ENCODE measurements at regions not wholly inside any gene's neighbourhood (a gene's known extent, or its start where the extent isn't known, plus 50 kb on each side); places are given as distances from the start of the nearest gene placed in this dataset.
"Not testable (repeated sequence)": the region's sequence is repeated elsewhere in the genome, so short reads cannot be mapped to it uniquely, and the experiment has no call there.

GRCh38 chr2:150335596-150335995, 151.9 kb downstream of the RND3 start:
- Histone ChIP-seq H3K36me3 (ENCODE audit: control insufficient read depth in 4 of 4, insufficient read depth in 4 of 4, low read length in 3 of 4) (no peaks in the 10 kb centered on the region), H3K27me3 (replicated peaks in 2 of 5; ENCODE audit: control insufficient read depth in 4 of 5, insufficient read depth in 5 of 5, low read length in 4 of 5) (no peaks in the 10 kb centered on the region), H3K9me3 (ENCODE audit: control extremely low read depth in 1 of 5, control insufficient read depth in 4 of 5, insufficient read depth in 2 of 5, low read depth in 1 of 5, low read length in 4 of 5) (peaks cover 0 to 1% (median 0%) of the 10 kb centered on the region in 5 experiments), H3K4me3 (ENCODE audit: control insufficient read depth in 1 of 7, extremely low read depth in 1 of 7, insufficient read depth in 4 of 7, low read depth in 2 of 7, low read length in 6 of 7) (no peak overlapping the region), H3K4me1 (ENCODE audit: control extremely low read depth in 1 of 4, control insufficient read depth in 4 of 4, insufficient read depth in 4 of 4, low read length in 3 of 4) (no peaks in the 10 kb centered on the region), H3K27ac (ENCODE audit: insufficient read depth in 1 of 2, low read depth in 1 of 2, low read length in 2 of 2, poor library complexity in 1 of 2, severe bottlenecking in 2 of 2) (no peak overlapping the region)
- CTCF ChIA-PET, result interaction anchor here (1.0 kb wide), 1 partner anchor 10 kb away, joined by 3 read pairs; no protein-coding TSS in a partner anchor
- POLR2A ChIA-PET, result no interaction called here
- DNase-seq, result no peak
- no CpG with 5 or more reads among the region's 1 CpG for WGBS (ENCODE audit: insufficient coverage)

DNA sequence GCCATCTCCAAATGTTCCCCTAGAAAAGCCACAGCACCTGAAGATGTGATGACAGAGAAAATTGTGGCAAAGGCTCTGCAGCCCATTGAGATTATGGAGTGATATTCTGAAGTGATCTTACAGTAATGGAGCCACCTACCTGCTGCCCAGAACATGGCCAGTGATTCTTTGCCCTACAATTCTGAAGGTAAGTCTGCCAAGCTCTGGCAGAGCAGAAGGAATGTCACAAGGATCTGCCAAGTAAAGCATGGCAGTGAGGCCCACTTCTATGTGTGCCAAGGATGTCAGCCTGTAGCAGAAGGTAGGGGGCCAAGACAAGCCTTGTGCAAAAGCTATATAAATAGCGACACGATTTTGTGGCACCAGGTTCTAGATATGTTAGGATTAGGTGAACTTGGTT, 155.1 kb downstream of the RND3 start:
- no peaks in the 10 kb centered on the region for H3K27me3 ChIP-seq (replicated peaks in 2 of 5; ENCODE audit: control insufficient read depth in 4 of 5, insufficient read depth in 5 of 5, low read length in 4 of 5)
- DNase-seq, result no peak
- 93% methylated on average over 2 of the region's 2 CpGs for WGBS (ENCODE audit: insufficient coverage)
- peaks cover 0 to 1% (median 0%) of the 10 kb centered on the region in 5 experiments for H3K9me3 ChIP-seq (ENCODE audit: control extremely low read depth in 1 of 5, control insufficient read depth in 4 of 5, insufficient read depth in 2 of 5, low read depth in 1 of 5, low read length in 4 of 5)
- ChIA-PET CTCF (no interaction called here), POLR2A (no interaction called here)
- no peaks in the 10 kb centered on the region for H3K36me3 ChIP-seq (ENCODE audit: control insufficient read depth in 4 of 4, insufficient read depth in 4 of 4, low read length in 3 of 4)
- H3K4me1 ChIP-seq (ENCODE audit: control extremely low read depth in 1 of 4, control insufficient read depth in 4 of 4, insufficient read depth in 4 of 4, low read length in 3 of 4), result no peaks in the 10 kb centered on the region
- H3K27ac ChIP-seq (ENCODE audit: insufficient read depth in 1 of 2, low read depth in 1 of 2, low read length in 2 of 2, poor library complexity in 1 of 2, severe bottlenecking in 2 of 2), result no peak overlapping the region
- no peak overlapping the region for H3K4me3 ChIP-seq (ENCODE audit: control insufficient read depth in 1 of 7, extremely low read depth in 1 of 7, insufficient read depth in 4 of 7, low read depth in 2 of 7, low read length in 6 of 7)

- Histone ChIP-seq H3K4me3 (ENCODE audit: control insufficient read depth in 1 of 7, extremely low read depth in 1 of 7, insufficient read depth in 4 of 7, low read depth in 2 of 7, low read length in 6 of 7) (no peak overlapping the region), H3K27me3 (replicated peaks in 2 of 5; ENCODE audit: control insufficient read depth in 4 of 5, insufficient read depth in 5 of 5, low read length in 4 of 5) (no peaks in the 10 kb centered on the region), H3K4me1 (ENCODE audit: control extremely low read depth in 1 of 4, control insufficient read depth in 4 of 4, insufficient read depth in 4 of 4, low read length in 3 of 4) (no peaks in the 10 kb centered on the region), H3K9me3 (ENCODE audit: control extremely low read depth in 1 of 5, control insufficient read depth in 4 of 5, insufficient read depth in 2 of 5, low read depth in 1 of 5, low read length in 4 of 5) (peaks cover 0 to 1% (median 0%) of the 10 kb centered on the region in 5 experiments), H3K27ac (ENCODE audit: insufficient read depth in 1 of 2, low read depth in 1 of 2, low read length in 2 of 2, poor library complexity in 1 of 2, severe bottlenecking in 2 of 2) (no peak overlapping the region), H3K36me3 (ENCODE audit: control insufficient read depth in 4 of 4, insufficient read depth in 4 of 4, low read length in 3 of 4) (no peaks in the 10 kb centered on the region)
- WGBS (ENCODE audit: insufficient coverage), result 84% methylated on average over 11 of the region's 14 CpGs
- ChIA-PET CTCF (no interaction called here), POLR2A (no interaction called here)
- DNase-seq, result no peak
These were observed 159.6 kb downstream of the RND3 start for GRCh38 chr2:150327564-150328489.

- Histone ChIP-seq H3K4me1 (ENCODE audit: control extremely low read depth in 1 of 4, control insufficient read depth in 4 of 4, insufficient read depth in 4 of 4, low read length in 3 of 4) (no peaks in the 10 kb centered on the region), H3K36me3 (ENCODE audit: control insufficient read depth in 4 of 4, insufficient read depth in 4 of 4, low read length in 3 of 4) (no peaks in the 10 kb centered on the region), H3K9me3 (ENCODE audit: control extremely low read depth in 1 of 5, control insufficient read depth in 4 of 5, insufficient read depth in 2 of 5, low read depth in 1 of 5, low read length in 4 of 5) (peaks cover 0 to under 1% (median 0%) of the 10 kb centered on the region in 5 experiments), H3K27ac (ENCODE audit: insufficient read depth in 1 of 2, low read depth in 1 of 2, low read length in 2 of 2, poor library complexity in 1 of 2, severe bottlenecking in 2 of 2) (no peak overlapping the region), H3K4me3 (ENCODE audit: control insufficient read depth in 1 of 7, extremely low read depth in 1 of 7, insufficient read depth in 4 of 7, low read depth in 2 of 7, low read length in 6 of 7) (no peak overlapping the region), H3K27me3 (replicated peaks in 2 of 5; ENCODE audit: control insufficient read depth in 4 of 5, insufficient read depth in 5 of 5, low read length in 4 of 5) (no peaks in the 10 kb centered on the region)
- CTCF ChIA-PET, result interaction anchor here (0.7 to 1.2 kb wide), 2 partner anchors 10 to 12 kb away, joined by 3 read pairs; no protein-coding TSS in a partner anchor
- no peak for DNase-seq
- POLR2A ChIA-PET, result interaction anchor here (0.7 kb wide), 1 partner anchor 906 kb away, joined by 3 read pairs; no protein-coding TSS in a partner anchor
- WGBS (ENCODE audit: insufficient coverage), result 89% methylated on average over 5 of the region's 6 CpGs
These were observed 161.7 kb downstream of the RND3 start for GRCh38 chr2:150325656-150326314.

GRCh38 chr2:150323071-150323470, 164.4 kb downstream of the RND3 start:
- H3K4me1 ChIP-seq (ENCODE audit: control extremely low read depth in 1 of 4, control insufficient read depth in 4 of 4, insufficient read depth in 4 of 4, low read length in 3 of 4); POLR2A ChIA-PET; H3K9me3 ChIP-seq (ENCODE audit: control extremely low read depth in 1 of 5, control insufficient read depth in 4 of 5, insufficient read depth in 2 of 5, low read depth in 1 of 5, low read length in 4 of 5); H3K27me3 ChIP-seq (replicated peaks in 2 of 5; ENCODE audit: control insufficient read depth in 4 of 5, insufficient read depth in 5 of 5, low read length in 4 of 5); CTCF ChIA-PET; H3K27ac ChIP-seq (ENCODE audit: insufficient read depth in 1 of 2, low read depth in 1 of 2, low read length in 2 of 2, poor library complexity in 1 of 2, severe bottlenecking in 2 of 2); H3K4me3 ChIP-seq (ENCODE audit: control insufficient read depth in 1 of 7, extremely low read depth in 1 of 7, insufficient read depth in 4 of 7, low read depth in 2 of 7, low read length in 6 of 7); H3K36me3 ChIP-seq (ENCODE audit: control insufficient read depth in 4 of 4, insufficient read depth in 4 of 4, low read length in 3 of 4); DNase-seq: not testable (repeated sequence)

GRCh38 chr2:150320608-150321007, 166.9 kb downstream of the RND3 start:
- DNase-seq, result no peak
- POLR2A ChIA-PET, result no interaction called here
- no peaks in the 10 kb centered on the region for H3K4me1 ChIP-seq (ENCODE audit: control extremely low read depth in 1 of 4, control insufficient read depth in 4 of 4, insufficient read depth in 4 of 4, low read length in 3 of 4)
- CTCF ChIA-PET, result no interaction called here
- no peaks in the 10 kb centered on the region for H3K27me3 ChIP-seq (replicated peaks in 2 of 5; ENCODE audit: control insufficient read depth in 4 of 5, insufficient read depth in 5 of 5, low read length in 4 of 5)
- no peaks in the 10 kb centered on the region for H3K36me3 ChIP-seq (ENCODE audit: control insufficient read depth in 4 of 4, insufficient read depth in 4 of 4, low read length in 3 of 4)
- H3K27ac ChIP-seq (ENCODE audit: insufficient read depth in 1 of 2, low read depth in 1 of 2, low read length in 2 of 2, poor library complexity in 1 of 2, severe bottlenecking in 2 of 2), result no peak overlapping the region
- WGBS (ENCODE audit: insufficient coverage), result 100% methylated on average over 1 of the region's 1 CpG
- H3K4me3 ChIP-seq (ENCODE audit: control insufficient read depth in 1 of 7, extremely low read depth in 1 of 7, insufficient read depth in 4 of 7, low read depth in 2 of 7, low read length in 6 of 7), result no peak overlapping the region
- no peaks in the 10 kb centered on the region for H3K9me3 ChIP-seq (ENCODE audit: control extremely low read depth in 1 of 5, control insufficient read depth in 4 of 5, insufficient read depth in 2 of 5, low read depth in 1 of 5, low read length in 4 of 5)

Measured in common myeloid progenitor, CD34-positive (primary cell).